Hematopoietic multipotent progenitor cell treated with erythropoietin and hydrocortisone succinate and interleukin-3 and kit ligand, for 8 days (in vitro differentiated cells): ENCODE measurements at regions not wholly inside any gene's neighbourhood (a gene's known extent, or its start where the extent isn't known, plus 50 kb on each side); places are given as distances from the start of the nearest gene placed in this dataset.

ENCODE experiments used
- DNase-seq: peaks from one replicate; pipeline ENCODE4 v3.0.0-alpha.2; 2015

GRCh38 chr3:86152620-86153019 lies 838.3 kb downstream of the VGLL3 start:
- no peak for DNase-seq

GRCh38 chr3:86149054-86149453 lies 841.9 kb downstream of the VGLL3 start:
- DNase-seq: no peak

GRCh38 chr3:86147119-86147518 lies 843.8 kb downstream of the VGLL3 start:
- DNase-seq: no peak

- no peak for DNase-seq
Observed at GRCh38 chr3:86126552-86126951, 864.4 kb downstream of the VGLL3 start.
